ENCODE measurements at regions not wholly inside any gene's neighbourhood (a gene's known extent, or its start where the extent isn't known, plus 50 kb on each side); places are given as distances from the start of the nearest gene placed in this dataset.

DNA sequence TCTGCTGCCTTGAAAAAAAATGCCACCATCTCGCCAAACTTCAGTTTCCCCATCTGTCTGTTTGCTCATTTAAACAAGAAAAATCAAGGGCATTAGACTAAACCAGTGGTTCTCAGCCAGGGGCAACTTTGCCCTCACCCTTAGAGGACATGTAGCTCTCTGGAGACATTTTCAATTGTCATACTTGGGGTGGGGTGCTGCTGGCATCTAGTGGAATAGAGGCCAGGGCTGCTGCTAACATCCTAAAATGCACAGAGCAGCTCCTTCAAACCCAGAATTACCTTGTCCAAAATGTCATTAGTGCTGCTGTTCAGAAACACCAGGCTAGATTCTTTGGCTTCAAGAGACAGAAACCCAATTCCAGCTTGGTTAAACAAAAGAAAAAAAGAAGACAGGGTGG, 71.1 kb upstream of the FOXE1 start:
- TF ChIP-seq, protein P1, sequence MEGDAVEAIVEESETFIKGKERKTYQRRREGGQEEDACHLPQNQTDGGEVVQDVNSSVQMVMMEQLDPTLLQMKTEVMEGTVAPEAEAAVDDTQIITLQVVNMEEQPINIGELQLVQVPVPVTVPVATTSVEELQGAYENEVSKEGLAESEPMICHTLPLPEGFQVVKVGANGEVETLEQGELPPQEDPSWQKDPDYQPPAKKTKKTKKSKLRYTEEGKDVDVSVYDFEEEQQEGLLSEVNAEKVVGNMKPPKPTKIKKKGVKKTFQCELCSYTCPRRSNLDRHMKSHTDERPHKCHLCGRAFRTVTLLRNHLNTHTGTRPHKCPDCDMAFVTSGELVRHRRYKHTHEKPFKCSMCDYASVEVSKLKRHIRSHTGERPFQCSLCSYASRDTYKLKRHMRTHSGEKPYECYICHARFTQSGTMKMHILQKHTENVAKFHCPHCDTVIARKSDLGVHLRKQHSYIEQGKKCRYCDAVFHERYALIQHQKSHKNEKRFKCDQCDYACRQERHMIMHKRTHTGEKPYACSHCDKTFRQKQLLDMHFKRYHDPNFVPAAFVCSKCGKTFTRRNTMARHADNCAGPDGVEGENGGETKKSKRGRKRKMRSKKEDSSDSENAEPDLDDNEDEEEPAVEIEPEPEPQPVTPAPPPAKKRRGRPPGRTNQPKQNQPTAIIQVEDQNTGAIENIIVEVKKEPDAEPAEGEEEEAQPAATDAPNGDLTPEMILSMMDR (IDR thresholded peaks at IDR 0.05): no peak
- TF ChIP-seq POLR2A (IDR thresholded peaks at IDR 0.05): no peak

All from tibial nerve (tissue), 3 donors.